Suprapubic skin (tissue), 3 donors: ENCODE measurements at regions not wholly inside any gene's neighbourhood (a gene's known extent, or its start where the extent isn't known, plus 50 kb on each side); places are given as distances from the start of the nearest gene placed in this dataset.

Experiments used
- EP300 ChIP-seq: sonication (generic); formaldehyde crosslinking; IDR thresholded peaks from one replicate; pipeline ENCODE4 v1.6.1; 2017; ENCODE audit warnings: antibody characterized with exemption
- TF ChIP-seq, protein P1 (sequence below), 2 donors: fragments of 200-600 bp in 1 of 2; fragments of 450-650 bp in 1 of 2; sonication (generic) in 1 of 2; IDR thresholded peaks; one replicate each; pipeline ENCODE4 v1.5.1; 2016 to 2019; ENCODE audit warnings: antibody characterized with exemption in 2 of 2, mild to moderate bottlenecking in 1 of 2, moderate library complexity in 1 of 2

- TF ChIP-seq, protein P1, sequence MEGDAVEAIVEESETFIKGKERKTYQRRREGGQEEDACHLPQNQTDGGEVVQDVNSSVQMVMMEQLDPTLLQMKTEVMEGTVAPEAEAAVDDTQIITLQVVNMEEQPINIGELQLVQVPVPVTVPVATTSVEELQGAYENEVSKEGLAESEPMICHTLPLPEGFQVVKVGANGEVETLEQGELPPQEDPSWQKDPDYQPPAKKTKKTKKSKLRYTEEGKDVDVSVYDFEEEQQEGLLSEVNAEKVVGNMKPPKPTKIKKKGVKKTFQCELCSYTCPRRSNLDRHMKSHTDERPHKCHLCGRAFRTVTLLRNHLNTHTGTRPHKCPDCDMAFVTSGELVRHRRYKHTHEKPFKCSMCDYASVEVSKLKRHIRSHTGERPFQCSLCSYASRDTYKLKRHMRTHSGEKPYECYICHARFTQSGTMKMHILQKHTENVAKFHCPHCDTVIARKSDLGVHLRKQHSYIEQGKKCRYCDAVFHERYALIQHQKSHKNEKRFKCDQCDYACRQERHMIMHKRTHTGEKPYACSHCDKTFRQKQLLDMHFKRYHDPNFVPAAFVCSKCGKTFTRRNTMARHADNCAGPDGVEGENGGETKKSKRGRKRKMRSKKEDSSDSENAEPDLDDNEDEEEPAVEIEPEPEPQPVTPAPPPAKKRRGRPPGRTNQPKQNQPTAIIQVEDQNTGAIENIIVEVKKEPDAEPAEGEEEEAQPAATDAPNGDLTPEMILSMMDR (IDR thresholded peaks at IDR 0.05), result no peak
- no peak for TF ChIP-seq EP300
Measured at GRCh38 chr2:156933645-156934225, 323.8 kb upstream of the GALNT5 start.
